OCI-LY3 (cell line): ENCODE measurements at regions not wholly inside any gene's neighbourhood (a gene's known extent, or its start where the extent isn't known, plus 50 kb on each side); places are given as distances from the start of the nearest gene placed in this dataset.

Experiments used
- H2AFZ ChIP-seq: fragments of 200-600, 300-600 bp; shearing (Covaris generic); 2 replicates; pipeline ENCODE4 v1.6.0; 2014; ENCODE audit warnings: antibody characterized with exemption, low read depth, low read length
- H3K27ac ChIP-seq: fragments of 200-600, 300-600 bp; sonication (generic); 2 replicates; pipeline ENCODE4 v1.5.1; 2014; ENCODE audit warnings: mild to moderate bottlenecking, low read length, moderate library complexity, mixed read lengths
- H3K27me3 ChIP-seq: fragments of 200-600, 300-600 bp; sonication (generic); 2 replicates; pipeline ENCODE4 v1.6.1; 2014; ENCODE audit warnings: low read depth, low read length, mixed read lengths
- H3K36me3 ChIP-seq: fragments of 200-600, 300-600 bp; sonication (generic); replicated peaks from 2 replicates; pipeline ENCODE3; 2014; ENCODE audit warnings: low read depth, low read length, mixed read lengths
- H3K4me1 ChIP-seq: fragments of 300-600, 200-600 bp; sonication (generic); 2 replicates; pipeline ENCODE4 v1.6.1; 2014; ENCODE audit warnings: low read length, mixed read lengths
- H3K4me2 ChIP-seq: fragments of 200-600, 300-600 bp; sonication (generic); 2 replicates; pipeline ENCODE4 v1.6.1; 2014; ENCODE audit warnings: low read length, mixed read lengths
- H3K4me3 ChIP-seq: fragments of 300-600, 200-600 bp; sonication (generic); 2 replicates; pipeline ENCODE4 v1.5.1; 2014; ENCODE audit warnings: antibody characterized with exemption, mild to moderate bottlenecking, low read length, moderate library complexity
- H3K79me2 ChIP-seq: fragments of 300-600, 200-600 bp; shearing (Covaris generic); 2 replicates; pipeline ENCODE4 v1.6.1; 2014; ENCODE audit warnings: mild to moderate bottlenecking, low read length, mixed read lengths
- H3K9ac ChIP-seq: fragments of 300-600, 200-600 bp; shearing (Covaris generic); 2 replicates; pipeline ENCODE4 v1.6.0; 2014; ENCODE audit warnings: mild to moderate bottlenecking, low read length, moderate library complexity
- H3K9me3 ChIP-seq: fragments of 200-600, 300-600 bp; shearing (Covaris generic); 2 replicates; pipeline ENCODE4 v1.6.1; 2014; ENCODE audit warnings: low read length, mixed read lengths; ENCODE audit not compliant: insufficient read depth
- H4K20me1 ChIP-seq: fragments of 200-600, 300-600 bp; sonication (generic); 2 replicates; pipeline ENCODE4 v1.6.1; 2016; ENCODE audit warnings: low read length, mixed read lengths; ENCODE audit not compliant: insufficient read depth
- CTCF ChIP-seq: fragments of 200-600, 300-600 bp; sonication (generic); IDR thresholded peaks from 2 replicates; pipeline ENCODE4 v1.5.1; 2014; ENCODE audit warnings: antibody characterized with exemption, low read length, low read depth
- EZH2phosphoT487 ChIP-seq: fragments of 200-600 bp; shearing (Covaris generic); IDR thresholded peaks from 2 replicates; pipeline ENCODE4 v1.6.1; 2018; ENCODE audit warnings: antibody characterized with exemption, mixed run types, low read depth

GRCh38 chr5:123819386-123819785 lies 307.4 kb downstream of the CSNK1G3 start:
- Histone ChIP-seq H3K36me3 (no peaks in the 10 kb centered on the region), H3K9ac (no peak overlapping the region), H3K27ac (no peak overlapping the region), H3K4me2 (no peak overlapping the region), H3K79me2 (no peaks in the 10 kb centered on the region), H3K9me3 (no peaks in the 10 kb centered on the region), H2AFZ (no peak overlapping the region), H3K4me3 (no peak overlapping the region), H4K20me1 (no peaks in the 10 kb centered on the region), H3K4me1 (peaks cover 5% of the 10 kb centered on the region), H3K27me3 (no peaks in the 10 kb centered on the region)
- no peak for TF ChIP-seq CTCF
- TF ChIP-seq EZH2phosphoT487, result no peak

- TF ChIP-seq CTCF (no peak), EZH2phosphoT487 (no peak)
- Histone ChIP-seq H3K4me3 (no peak overlapping the region), H4K20me1 (no peaks in the 10 kb centered on the region), H3K9me3 (no peaks in the 10 kb centered on the region), H3K27ac (no peak overlapping the region), H3K36me3 (no peaks in the 10 kb centered on the region), H3K79me2 (no peaks in the 10 kb centered on the region), H3K4me1 (peaks cover 11% of the 10 kb centered on the region), H2AFZ (no peak overlapping the region), H3K27me3 (no peaks in the 10 kb centered on the region), H3K4me2 (no peak overlapping the region), H3K9ac (no peak overlapping the region)
These were observed 305.3 kb downstream of the CSNK1G3 start for GRCh38 chr5:123817267-123817666.

GRCh38 chr5:123814801-123815470 lies 303.0 kb downstream of the CSNK1G3 start:
- TF ChIP-seq EZH2phosphoT487 (no peak), CTCF (no peak)
- Histone ChIP-seq H3K4me1 (peaks cover 11% of the 10 kb centered on the region), H3K79me2 (no peaks in the 10 kb centered on the region), H3K9ac (no peak overlapping the region), H4K20me1 (no peaks in the 10 kb centered on the region), H3K36me3 (no peaks in the 10 kb centered on the region), H3K9me3 (no peaks in the 10 kb centered on the region), H3K27ac (no peak overlapping the region), H2AFZ (no peak overlapping the region), H3K4me3 (no peak overlapping the region), H3K27me3 (no peaks in the 10 kb centered on the region), H3K4me2 (peak overlapping the region; percentile 56; the same call in 1 of the 2 replicates)

GRCh38 chr5:123813937-123814624 lies 302.1 kb downstream of the CSNK1G3 start:
- Histone ChIP-seq H3K36me3 (no peaks in the 10 kb centered on the region), H3K4me1 (peaks cover 11% of the 10 kb centered on the region), H3K9ac (no peak overlapping the region), H3K27me3 (no peaks in the 10 kb centered on the region), H3K27ac (no peak overlapping the region), H2AFZ (peak overlapping the region; percentile 59; the same call in 1 of the 2 replicates), H3K79me2 (no peaks in the 10 kb centered on the region), H3K9me3 (no peaks in the 10 kb centered on the region), H3K4me2 (peak overlapping the region; percentile 56), H4K20me1 (no peaks in the 10 kb centered on the region), H3K4me3 (peak overlapping the region; percentile 27)
- TF ChIP-seq EZH2phosphoT487, result no peak
- no peak for TF ChIP-seq CTCF
